HG03342 (cell line): ENCODE measurements at regions not wholly inside any gene's neighbourhood (a gene's known extent, or its start where the extent isn't known, plus 50 kb on each side); places are given as distances from the start of the nearest gene placed in this dataset.
"Not testable (repeated sequence)": the region's sequence is repeated elsewhere in the genome, so short reads cannot be mapped to it uniquely, and the experiment has no call there.

Source experiments
- ATAC-seq: cut with Tn5 transposase; IDR thresholded peaks from one replicate; pipeline ENCODE4 v1.9.1; 2021; ENCODE audit warnings: mild to moderate bottlenecking, moderate library complexity; ENCODE audit not compliant: unreplicated experiment

DNA sequence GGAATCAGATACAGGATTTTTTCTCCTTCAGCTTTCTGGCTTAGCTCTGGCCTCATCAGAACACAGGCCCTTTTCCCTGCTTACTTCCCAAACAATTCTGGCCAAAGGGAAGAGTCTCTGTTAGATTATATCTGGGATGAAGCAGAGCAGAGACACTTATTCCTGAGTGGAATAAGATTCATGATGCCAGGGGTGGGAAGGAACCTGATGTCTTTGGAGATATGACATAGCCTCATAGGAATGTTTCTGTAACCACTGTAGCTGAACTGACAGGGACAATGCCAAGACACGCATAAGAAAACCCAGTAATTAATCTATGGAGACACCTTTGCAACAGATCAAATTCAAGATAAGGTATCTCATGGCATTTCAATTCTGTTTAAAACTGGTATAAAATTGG, 177.1 kb upstream of the RAG2 start:
- no peak for ATAC-seq

DNA sequence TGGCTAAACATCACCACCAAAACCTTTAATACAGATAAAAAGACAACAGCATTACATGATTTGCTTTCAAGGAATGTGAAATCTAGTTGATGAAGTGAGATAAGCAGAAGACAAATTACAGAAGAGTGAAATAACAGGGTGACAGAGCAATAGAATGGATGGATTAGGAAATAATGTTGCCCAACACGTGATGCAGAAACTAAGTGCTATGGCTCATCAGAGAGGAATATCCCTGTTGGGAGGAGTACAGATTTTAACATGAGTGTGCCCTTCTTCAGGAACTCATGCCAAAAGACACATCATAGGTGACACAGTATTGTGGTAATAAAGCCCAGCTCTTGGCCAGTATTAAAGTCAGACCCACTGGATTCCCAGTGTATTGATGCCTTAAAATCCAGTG, 176.6 kb upstream of the RAG2 start:
- no peak for ATAC-seq

DNA sequence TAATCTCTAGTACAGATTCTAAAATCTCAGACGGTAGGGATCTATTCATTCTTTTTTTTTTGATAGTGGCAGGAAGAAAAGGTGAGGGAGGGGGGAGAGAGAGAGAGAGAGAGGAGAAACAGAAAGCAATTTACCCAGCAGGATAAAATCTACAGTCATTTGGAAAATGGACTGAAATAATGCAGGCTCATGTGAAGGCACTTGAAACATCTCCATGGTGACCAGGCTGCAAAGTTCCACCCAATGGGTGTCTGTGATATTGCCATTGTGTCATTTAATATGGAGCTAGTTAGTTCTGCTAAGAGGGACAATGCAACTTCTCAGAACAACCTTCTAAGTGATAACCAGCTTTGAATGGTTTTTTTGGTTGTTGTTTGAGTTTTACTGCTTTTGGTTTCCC, 165.2 kb upstream of the RAG2 start:
- peak; percentile 92 for ATAC-seq

DNA sequence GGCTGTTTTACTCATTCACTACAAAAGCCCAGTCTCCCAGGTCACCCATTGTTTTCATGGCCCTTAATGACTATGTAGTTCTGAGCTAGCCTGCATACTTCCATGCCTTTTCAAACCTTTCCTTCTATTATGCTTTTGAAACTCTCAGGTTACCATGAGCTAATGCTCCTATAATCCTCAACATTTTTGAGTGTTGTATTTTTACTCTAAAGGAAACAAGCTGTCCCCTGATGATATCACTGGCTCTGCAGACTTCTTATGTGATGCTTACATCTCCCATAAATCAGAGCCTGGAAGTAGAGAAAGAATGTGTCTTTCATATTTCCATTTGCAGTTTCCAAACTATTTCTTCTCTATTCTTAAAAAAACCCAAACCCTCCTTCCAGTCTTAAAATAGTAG, 159.0 kb upstream of the RAG2 start:
- ATAC-seq = no peak

DNA sequence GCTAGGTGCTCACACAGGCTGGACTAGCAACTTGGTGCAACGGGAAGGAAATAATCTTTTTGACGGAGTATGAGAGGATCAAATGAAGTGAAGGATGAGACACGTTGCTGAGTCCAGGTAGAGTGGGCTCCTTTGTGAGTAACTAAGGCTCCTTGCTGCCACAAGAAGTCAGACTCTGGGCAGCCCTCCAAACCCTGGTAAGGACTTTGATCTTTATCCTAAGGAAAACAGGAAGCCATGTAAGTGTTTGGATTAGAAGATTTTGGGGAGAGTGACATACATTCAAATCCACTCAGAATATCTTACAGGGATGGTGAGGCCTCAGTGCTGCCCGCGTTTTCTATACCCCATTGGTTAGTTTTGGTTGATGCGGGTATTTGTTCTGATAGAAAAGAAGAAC, 155.9 kb upstream of the RAG2 start:
- no peak for ATAC-seq

DNA sequence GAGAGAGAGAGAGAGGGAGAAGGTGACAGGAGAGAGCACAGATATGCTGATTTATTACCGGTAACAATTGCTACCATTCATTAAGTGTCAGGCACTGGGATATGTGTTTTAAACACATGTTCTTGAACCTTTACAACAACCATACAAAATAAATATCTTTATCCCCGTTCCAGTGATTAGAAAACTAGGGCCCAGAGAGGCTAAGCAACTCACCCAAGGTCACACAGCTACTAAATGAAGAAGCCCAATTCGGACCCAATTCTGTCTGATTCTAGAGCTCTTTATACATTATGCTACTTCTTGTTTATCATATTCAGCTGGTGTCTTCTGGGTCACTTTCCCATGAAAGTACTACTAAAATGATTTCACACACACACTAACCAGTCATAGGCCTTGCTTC, 154.0 kb upstream of the RAG2 start:
- no peak for ATAC-seq

DNA sequence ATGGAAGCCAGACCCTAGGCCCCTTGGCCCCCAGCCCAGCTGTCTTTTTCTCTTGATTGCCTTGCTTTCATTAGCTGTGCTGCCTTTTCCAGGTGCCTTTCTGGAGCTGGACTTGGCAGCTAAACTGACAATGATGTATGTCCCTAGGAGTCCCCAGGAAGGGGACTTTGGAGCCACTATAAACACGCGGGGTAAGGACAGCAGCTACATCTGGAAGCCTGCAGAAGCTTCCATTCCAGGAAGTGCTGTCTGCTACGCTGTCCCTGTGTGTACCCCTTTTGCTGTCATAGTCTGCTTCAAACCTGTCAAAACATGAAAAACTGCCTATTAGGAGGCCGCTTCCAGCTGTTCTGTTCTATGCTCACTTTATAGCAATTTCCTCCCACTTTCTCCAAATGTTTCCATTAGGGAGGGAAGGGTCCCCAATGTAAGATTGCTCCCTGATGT, 153.3 kb upstream of the RAG2 start:
- ATAC-seq = no peak

DNA sequence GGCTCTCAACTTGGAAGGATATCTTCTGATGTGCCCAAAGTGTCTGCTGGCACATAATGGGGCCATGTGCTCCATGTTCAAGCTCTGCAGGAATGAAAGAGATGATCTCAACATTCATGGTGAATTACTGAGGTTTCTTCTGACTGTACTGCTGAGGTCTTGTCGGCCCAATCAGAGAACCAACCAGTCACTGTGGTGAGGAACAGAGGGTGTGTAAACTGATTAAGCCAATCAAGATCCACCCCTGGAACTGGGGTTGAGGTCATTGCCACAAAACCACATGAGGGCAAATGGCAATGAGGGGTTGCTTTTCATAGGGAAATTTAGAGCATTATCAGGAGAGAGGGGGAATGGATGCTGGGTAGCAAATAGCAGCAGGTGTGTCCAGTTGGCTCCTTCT, 152.3 kb upstream of the RAG2 start:
- no peak for ATAC-seq

DNA sequence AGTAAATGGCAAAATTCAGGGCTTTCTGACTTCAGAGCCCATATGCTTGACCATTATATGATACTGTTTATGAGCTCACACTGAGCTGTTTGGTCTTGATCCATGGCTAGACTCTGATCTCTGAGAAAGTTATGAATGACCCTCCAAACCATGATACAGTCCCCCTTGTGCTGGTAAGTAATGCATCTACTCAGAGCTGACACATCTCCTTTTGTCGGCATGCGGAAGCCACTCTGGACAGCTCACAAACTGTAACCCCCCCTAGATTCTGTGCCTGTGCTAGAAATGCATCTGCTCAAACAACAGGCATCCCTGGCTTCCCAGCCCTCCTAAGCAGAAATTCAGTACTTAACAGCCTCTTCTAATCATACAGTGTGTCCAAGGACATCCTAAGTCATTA, 150.8 kb upstream of the RAG2 start:
- ATAC-seq = no peak

DNA sequence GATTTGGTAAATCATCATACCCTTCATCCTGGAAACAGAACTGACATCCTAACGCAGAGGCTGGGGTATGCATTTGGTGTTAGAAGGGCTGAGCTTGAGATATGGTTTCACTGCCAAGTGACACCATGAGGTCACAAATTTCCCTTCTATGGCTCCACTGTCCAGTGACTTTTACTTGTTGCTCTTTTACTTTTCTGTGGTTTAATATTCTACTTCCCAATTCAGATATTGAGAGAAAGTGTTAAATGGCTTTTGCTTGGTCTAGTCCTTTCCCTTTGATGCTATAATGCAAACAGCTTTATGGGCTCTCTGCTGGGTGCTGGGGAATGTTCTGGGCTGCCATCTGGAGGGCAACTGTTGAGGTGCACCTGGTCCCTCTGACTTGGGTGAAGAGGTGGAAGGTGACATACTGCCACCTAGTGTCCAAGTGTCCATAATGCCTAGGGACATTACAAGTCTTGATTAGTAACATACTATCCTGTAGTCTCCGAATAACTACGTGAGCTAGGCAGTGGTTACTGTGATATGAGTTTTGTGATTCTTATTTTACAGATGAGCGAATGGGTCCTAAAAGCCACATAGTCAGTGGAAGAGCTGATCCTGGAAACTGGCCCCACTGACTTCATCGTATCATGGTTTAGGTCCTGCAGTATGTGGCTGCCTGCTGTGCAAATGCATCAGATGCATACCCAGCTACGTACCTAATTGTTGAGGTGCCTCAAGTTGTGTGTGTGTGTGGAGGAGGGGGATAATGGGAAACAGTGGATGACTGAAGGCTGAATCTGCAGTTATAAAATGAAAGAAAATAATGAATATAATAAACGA, 149.1 kb upstream of the RAG2 start:
- peak; percentile 91 for ATAC-seq

DNA sequence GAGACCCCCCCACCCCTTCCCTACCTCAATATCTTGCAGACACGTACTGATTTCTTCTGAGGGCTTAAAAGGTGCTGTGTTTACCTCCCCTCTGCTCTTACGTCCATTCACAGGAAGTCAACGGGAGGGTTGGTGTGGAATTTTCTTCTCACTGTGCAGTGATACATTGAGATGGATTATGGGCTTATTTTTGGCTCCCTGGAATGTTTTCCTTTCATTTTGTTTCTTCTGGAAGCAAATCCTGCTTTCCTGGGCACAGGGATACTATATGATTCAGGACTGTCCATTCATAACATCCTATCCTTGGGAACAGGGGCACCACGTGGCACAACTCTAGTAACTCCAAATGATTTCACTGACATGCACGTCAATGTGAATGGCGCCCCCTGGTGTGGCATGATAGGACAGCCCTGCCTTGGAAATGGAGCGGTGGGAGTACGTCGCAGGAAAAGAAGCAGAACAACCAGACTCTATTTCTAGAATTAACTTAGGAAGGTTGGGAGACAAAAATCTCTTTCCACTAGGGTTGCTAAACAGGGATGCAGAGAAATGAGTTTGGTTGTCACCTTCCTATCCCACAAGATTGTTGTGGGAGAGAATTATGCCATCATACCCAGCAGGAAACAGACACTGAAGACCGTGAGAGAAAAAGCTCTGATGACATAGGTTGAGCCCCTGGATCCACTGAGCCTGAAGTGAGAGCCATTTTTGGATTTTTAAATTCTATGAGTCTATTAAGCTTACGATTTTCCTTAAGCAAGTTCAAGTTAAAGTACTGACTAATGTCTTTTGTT, 146.5 kb upstream of the RAG2 start:
- ATAC-seq = peak; percentile 36

DNA sequence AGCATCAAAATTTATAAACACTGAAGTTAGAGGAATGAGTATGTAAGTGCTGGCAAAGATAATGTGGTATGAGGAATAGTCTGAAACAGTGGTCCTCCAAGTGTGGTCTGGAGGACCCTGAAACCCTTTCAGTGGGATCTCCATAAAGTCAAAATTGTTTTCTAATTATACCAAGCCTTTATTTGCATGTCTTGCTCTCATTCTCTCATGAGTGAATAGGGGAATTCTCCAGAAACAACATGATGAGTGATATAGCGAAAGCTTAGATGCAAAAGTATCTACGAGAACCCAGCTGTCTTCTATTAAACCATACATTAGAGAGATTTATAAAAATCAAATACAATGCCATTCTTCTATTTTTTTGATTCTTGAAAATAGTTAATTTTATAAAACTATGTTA, 145.0 kb upstream of the RAG2 start:
- ATAC-seq = peak; percentile 54

DNA sequence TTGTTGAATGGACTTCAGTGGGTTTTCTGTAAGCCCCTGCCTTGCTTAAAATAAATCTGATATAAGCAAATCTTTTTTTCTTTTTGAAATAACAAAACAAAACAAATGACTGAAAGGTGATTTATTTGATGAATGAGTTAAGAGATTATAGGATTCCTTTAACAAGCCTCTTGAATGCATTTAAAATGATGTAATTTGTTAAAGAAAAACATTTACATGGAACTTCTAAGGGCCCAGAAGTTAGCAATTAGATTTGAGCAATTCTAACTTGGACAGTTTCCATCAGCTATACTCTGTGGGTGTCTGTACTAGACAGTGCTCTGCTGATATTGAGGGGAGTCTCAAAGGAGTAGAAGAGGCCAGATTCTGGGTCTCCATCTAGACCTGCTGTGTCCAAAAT, 143.5 kb upstream of the RAG2 start:
- no peak for ATAC-seq

DNA sequence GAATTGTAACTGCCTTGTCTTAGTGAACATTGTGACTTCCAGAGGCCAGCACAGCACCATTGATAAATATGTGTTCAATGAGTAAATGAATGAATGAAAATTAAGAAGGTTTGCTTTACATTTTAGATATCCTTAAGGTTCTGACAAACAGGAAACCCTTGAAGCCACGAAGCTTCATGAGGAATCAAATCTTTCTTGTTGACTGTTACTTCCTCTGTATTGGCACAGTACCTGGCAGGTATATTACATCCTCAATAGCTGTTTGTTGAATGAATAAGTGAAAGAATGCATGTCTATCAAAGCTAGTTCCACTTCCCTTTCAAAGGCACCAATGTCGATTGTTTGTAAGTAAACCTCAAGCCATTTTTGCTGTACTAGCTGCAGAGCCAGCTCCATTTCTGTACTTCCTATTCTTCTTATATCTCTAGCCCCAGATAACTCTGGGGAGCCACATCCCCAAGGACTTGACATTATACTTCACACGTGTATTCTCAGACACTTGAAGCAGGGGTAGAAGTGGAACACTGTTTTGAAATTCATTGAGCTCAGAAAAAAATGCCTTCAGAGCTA, 140.3 kb upstream of the RAG2 start:
- ATAC-seq = no peak

DNA sequence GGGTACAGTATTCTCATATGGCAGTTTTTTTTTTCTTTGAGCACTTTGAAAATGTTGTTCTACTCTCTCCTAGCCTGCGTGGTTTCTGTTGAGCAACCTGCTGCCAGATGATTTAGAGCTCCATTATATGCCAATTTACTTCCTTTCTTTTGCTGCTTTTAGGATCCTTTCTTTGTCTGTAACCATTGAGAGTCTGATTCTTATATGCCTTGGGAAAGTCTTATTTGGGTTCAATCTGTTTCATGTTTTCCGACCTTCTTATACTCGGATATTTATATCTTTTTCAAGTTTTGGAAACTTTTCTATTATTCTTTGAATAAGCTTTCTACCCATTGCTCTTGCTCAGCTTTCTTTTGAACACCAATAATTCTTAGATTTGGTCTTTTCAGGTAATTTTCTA, 138.1 kb upstream of the RAG2 start:
- ATAC-seq = no peak

DNA sequence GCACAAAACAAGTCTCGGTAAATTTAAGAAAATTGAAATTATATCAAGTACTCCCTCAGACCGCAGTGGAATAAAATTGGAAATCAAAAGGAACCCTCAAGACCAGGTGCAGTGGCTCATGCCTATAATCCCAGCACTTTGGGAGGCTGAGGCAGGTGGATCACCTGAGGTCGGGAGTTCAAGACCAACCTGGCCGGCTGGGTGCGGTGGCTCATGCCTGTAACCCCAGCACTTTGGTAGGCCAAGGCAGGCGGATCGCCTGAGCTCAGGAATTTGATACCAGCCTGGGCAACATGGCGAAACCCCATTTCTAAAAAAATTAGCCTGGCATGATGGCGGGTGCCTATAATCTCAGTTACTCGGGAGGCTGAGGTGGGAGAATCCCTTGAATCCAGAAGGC, 135.7 kb upstream of the RAG2 start:
- ATAC-seq = not testable (repeated sequence)

DNA sequence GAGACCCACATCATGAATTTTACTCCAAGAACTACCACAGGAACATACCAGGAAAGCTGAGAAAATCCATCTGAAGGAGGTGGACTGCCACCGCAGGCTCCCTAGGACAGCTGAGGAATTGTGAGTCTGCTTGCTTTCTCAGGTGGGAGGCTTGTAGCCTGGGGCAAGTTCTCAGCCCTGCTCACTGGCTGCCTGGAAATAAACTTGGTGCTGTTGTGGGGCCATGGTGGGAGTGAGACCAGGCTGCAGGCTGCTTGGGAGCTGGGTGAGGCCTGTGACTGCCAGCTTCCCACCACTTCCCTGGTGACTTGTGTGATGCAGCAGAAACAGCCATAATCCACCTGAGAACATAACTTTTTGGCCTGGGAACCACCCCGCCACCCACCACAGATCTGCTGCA, 132.7 kb upstream of the RAG2 start:
- no peak for ATAC-seq

DNA sequence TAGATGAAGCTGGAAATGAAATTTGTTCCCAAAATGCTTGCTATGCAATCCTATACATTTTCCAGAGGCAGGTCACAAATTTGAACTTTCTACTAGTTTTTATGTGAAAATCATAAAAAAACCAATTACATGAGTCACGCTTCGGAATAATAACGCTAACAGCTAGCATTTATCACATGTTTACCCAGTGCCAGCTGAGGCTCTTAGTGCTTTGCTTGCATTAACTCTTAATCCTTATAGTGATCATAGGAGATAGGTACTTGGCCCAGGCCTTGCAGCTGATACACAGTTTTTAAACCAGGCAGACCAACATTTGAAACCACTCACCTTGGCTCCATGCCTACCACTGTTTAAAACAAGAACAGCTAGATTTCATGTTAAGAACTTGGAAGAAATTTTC, 131.8 kb upstream of the RAG2 start:
- ATAC-seq = no peak

DNA sequence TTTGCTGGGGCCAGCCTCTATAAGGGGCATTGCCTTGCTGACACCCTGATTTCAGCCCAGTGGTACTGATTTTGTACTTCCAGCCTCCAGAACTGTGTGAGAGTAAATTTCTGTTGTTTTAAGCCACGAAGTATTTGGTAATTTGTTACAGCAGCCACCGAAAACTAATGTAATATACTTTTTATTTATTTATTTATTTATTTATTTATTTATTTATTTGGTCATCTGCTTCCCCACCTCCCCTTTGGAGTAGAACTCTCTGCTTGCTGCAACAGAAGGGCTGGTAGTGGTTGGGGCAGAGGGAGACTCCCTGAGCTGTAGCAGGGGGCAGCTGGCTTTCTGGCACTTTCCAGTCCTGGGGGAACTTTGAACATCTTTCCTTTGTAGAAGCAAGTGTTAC, 128.4 kb upstream of the RAG2 start:
- no peak for ATAC-seq

DNA sequence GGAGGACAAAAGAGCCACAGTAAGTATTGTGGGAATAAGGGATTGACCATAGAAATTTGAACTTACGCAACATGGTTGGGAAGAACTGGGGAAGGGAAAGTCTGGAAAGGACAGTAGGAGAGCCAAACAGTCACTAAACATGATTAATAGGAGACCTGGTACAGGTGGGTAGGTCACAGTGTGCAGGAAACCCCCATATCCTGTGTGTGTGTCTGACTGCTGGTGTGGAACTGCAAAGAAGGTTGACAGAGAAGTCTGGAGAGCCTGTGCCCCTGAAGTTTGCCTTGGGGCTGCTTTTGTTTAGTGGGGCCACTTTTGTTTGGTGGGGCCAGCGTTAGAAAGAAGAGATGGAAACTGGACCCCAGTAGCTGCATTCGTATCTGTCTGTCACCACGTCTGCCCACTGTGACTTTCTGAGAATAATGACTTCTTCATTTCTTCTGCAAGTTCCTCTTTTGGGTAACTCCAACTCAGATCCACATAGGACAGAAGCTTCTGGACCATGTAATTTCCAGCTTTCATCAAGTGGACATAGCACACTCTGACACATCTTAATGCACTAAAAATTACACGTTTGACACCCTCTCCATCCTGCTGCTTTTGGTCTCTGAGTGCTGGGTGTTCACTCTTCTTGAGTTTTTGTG, 126.8 kb upstream of the RAG2 start:
- peak; percentile 74 for ATAC-seq

DNA sequence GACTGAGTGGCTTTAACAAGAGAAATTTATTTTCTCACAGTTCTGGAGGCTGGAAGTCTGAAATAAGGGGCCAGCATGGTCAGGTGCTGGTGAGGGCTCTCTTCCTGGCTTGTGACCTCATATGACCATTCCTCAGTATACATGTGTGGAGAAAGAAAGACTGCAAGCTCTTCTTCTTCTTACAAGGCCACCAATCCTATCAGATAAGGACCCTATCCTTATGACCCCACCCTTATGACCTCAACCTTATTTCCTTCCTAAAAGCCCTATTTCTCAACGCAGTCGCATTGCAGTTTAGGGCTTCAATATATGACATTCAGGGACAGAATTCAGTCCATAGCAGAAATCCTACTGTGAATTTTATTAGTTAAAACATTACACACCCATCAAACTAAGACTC, 124.4 kb upstream of the RAG2 start:
- ATAC-seq = no peak
